ACHN (cell line): ENCODE measurements at regions not wholly inside any gene's neighbourhood (a gene's known extent, or its start where the extent isn't known, plus 50 kb on each side); places are given as distances from the start of the nearest gene placed in this dataset.

Source experiments
- DNase-seq: peaks from one replicate; pipeline ENCODE4 v3.0.0-alpha.2; 2015
- in situ Hi-C: cut with HindIII; loops from 2 replicates; pipeline ENCODE4 v1.10.0; 2017; ENCODE audit warnings: low sequenced_read_pairs, low pct_ligation_motif_present, low pct_unique_long_range_greater_than_20kb

DNA sequence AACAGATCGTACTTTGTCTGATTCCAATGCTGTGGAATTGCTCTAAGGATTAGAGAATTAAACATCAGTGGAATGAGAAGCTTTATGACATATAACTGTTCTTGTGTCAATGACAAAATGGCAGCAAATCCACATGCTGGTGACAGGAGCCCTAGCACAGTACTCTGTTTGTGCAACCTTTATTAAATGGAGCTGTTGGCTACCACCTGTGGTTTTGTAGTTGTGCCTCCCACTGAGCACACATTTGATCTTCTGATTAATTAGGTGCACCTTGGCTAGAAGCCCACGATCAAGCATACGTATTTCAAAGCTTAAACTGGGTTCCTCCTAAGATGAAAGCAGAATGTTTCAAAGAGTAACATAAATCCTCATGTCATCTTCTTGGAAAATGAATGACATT is 394.0 kb upstream of the IGFBP7 start:
- in situ Hi-C loops, result no loop called here
- no peak for DNase-seq

DNA sequence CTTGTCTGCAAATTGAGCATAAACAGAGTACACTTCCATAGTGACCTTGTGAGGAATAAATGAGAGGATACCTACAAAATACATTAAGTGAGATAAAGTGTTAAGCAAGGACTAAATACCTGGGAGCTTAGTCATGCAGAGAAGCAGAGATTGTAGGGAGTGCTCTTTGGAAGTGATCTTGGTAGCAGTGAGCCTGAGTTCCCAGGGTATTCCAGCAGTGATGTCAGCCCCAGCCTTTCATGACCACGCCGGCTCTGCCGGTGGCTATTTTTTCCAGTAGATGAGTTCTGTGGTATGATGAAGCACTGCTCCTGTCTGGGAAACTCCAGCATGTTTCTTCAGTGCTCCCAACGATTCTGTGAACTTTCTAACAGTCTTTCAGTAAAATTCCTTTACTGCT is 391.5 kb upstream of the IGFBP7 start:
- in situ Hi-C loops, result no loop called here
- peak; percentile 51 for DNase-seq

DNA sequence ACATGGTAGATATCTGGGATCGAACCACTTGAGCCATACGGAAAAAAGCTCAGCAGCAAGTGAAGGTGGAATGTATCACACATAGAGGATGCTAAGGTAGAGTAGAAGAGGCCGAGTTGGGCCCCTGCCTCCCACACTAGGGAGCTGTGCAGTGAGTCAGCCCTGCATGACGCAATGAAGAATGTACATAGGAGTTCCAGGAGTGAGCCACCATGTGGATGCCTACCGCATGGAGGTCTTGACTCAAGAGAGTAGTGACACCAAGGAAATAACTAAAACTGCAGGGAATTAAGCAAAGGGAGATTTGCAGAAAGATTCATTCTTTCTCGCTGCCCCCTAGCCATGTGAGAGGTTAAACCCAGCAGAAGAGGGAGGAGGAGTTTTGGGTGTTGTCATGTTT is 389.6 kb upstream of the IGFBP7 start:
- DNase-seq, result peak; percentile 35
- in situ Hi-C loops, result no loop called here

DNA sequence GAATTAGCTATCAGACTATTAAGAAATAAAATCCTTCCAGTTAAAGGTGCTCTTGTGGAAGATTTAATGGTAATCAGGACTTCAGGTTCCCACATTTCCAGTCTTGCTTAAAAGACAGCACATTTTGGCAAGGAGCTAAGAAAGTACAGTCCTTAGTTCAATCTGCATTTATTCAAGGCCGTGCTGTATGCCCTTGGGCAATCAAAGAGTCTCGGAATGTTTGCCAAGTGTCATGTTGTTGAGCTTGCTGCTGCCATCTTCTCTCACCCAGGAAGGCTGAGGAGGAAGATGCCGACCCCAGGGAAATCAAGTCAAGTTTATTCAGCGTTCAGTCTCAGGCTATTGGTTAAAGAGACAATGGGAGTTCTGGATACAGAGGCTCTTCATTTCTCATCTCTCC is 388.1 kb upstream of the IGFBP7 start:
- DNase-seq, result no peak
- in situ Hi-C loops, result no loop called here

DNA sequence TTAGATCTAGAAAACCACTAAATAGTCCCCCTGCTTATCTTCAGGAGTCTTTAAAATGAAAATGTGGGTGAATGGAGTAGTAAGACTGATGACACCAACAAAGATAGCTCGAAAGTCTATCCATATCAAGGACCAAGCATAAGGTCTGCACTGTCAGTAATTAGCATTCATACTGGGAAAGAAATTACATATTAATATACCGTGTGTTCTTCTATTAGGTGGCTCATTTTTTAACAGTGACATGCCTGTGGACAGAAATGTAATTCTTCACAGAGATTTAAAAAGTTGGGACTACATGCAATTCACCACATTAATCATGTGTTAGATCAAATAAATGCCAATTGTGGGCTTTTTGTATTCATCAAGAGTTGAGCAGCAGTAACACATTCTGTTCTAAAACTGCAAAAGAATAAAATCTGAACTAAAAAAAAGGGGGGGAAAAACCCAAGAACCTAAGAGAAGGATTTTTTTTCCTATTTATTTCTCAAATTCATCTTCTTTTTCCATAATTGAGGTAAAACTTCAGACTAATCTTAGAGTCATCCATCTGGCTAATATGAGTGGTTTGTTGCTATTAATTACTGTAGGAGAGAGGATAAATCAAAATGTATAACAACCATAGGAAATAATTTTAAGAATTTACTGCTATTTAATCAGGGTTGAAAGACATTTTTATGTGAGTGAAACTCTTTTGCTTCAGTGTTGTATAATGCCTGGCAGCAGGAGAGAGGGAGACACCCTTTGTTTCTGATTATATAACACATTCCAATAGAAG is 386.7 kb upstream of the IGFBP7 start:
- in situ Hi-C loops, result no loop called here
- DNase-seq, result no peak

DNA sequence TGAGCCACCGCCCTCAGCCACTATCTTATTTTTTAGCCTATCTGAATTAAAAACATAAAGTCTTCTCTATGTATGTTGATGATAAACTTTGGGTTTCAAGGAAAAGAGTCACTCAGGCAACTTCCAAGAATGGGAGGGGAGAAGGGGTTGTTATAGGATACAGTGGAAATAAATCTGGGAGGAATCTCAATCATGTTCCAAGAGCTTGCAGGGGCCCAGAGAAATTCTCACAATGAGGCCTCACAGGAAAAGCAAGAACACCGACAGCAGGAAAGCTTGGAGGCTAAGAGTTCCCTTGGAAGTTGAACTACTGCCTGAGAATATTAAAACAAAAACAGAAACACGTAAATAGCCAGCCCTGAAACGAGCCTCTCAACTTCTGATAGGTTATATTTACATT is 384.6 kb upstream of the IGFBP7 start:
- in situ Hi-C loops, result no loop called here
- DNase-seq, result no peak

DNA sequence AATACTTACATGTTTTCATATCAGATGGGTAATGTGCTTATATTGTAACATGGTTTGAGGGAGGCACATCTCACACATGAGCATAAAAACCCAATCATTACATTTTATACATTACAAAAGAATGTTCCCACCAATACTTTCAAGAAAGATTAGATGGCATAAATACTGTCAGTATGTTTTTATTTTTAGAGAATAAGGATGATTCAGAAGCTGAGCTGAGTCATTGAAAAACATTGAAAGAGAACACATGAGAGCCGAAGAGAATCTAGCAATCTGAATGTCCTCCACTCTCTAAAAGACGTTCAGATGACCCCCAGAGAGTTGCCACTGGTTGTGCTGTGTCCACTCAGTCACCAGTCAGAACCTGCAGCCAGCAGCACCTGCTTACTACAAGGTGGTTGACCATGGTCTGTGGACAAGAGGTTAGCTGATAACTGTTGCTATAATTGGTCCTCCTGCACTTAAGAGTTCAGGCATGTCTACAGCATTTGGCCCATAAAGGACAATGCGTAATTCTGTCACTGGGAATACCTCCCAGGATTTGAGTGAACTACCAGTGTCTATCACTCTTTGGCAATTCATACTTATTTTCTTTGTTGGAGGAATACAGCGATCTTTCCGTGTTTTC is 382.2 kb upstream of the IGFBP7 start:
- DNase-seq, result no peak
- in situ Hi-C loops, result no loop called here

DNA sequence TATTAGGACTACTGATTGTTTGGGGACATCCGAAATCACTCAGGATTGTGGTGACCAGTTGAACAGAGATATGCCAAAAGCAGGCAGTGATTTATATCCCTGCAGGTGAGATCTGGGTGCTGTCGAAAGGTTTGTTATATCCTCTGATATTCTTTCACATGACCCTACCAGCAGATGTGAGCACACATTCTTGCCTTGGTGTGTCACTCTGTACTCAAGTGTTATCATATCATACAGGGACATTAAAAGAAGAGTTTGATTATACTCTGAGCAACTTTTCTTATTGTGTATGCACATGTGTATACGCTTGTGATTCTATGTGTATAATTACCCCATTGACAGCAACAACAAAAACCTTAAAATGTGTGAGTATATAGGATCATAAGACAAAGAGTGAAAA is 381.2 kb upstream of the IGFBP7 start:
- DNase-seq, result no peak
- in situ Hi-C loops, result no loop called here

DNA sequence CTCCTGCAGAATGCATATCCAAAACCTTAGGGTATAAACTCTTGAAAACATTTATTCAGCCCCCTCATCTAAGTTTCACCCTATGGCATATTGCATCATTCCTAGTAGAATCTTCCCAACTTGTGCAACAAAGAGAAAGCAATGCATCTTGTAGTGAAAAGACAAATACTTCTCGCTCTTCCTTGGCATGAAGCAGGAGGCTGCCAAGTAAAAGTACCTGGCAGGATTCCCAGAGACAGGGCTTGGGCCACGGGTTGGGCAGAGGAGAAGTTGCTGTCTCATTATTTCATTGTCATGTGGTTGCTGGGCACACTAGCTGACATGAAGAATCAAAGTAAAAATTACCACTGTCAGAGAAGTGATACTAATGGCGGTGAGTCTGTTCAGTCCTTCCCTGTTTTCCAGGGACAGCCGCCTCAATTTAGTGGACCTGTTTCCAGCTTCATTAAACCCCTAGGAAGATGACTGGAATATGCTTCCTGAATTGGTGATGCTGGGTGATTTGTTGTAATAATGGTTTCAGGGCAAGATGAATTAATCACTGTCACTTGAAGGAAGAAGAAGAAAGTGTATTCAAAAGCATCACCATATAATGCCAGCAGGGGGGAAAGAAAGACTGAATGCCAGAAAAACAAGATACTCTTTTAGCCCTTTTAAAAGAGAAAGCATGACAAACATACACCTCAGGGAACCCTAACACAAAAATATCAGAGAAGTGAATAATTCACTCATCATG is 380.5 kb upstream of the IGFBP7 start:
- no peak for DNase-seq

DNA sequence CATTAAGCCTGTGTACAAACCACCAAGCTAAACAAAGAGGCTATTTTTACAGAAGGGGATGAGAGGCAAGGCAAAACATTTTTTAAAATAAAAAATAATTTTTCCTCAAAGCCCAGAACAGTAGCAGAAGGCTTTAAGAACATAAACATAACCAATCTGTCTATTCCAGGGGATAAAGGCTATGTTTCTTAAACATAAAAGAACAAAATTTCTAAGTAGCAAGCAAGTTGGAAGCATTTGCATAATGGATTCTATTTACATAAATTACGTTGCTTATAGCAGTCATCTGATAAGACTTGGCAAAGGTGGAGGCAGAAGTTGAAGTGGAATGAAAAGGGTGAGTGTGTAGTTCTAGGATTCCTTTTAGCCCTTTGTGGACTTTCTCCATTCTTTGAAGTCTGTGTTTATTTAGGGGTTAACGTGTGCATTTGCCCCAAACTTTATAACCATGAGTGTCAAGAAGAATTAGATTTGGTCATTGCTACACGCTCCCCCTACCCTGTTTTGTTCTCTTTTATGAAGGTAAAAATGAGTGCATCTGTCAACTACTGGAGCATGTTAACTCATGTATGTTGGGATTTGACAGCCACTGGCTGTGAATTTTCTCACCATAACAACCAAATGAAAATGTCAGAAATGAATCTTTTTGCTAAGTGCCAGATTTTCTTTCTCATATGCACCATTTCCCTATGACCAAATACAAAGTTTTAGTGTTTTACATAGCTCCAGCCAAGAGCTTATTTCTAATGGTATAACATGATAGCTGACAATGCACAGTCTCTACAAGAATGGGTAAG is 378.4 kb upstream of the IGFBP7 start:
- in situ Hi-C loops, result no loop called here
- DNase-seq, result no peak

More for the DNA sequence above, 380.5 kb upstream of the IGFBP7 start:
- in situ Hi-C loops, result no loop called here

DNA sequence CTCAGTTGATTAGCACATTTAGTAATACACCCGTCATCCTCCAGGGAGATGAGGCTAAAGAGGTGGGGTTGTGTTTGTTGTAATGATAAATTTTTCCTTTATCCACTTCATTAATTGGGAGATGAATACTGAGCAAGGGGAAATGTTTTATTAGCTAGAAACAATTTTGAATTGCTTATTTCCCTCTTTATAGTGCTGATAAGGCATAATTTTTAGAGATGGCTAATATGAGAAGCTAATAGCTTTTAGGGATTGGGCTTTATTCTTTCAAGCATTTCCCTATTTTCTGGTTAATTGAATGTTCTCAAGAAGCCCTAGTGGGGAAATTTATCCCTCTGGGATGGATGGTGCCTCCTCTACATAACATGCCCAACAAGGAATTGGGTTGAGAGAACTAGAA is 365.2 kb upstream of the IGFBP7 start:
- in situ Hi-C loops, result no loop called here
- DNase-seq, result no peak

DNA sequence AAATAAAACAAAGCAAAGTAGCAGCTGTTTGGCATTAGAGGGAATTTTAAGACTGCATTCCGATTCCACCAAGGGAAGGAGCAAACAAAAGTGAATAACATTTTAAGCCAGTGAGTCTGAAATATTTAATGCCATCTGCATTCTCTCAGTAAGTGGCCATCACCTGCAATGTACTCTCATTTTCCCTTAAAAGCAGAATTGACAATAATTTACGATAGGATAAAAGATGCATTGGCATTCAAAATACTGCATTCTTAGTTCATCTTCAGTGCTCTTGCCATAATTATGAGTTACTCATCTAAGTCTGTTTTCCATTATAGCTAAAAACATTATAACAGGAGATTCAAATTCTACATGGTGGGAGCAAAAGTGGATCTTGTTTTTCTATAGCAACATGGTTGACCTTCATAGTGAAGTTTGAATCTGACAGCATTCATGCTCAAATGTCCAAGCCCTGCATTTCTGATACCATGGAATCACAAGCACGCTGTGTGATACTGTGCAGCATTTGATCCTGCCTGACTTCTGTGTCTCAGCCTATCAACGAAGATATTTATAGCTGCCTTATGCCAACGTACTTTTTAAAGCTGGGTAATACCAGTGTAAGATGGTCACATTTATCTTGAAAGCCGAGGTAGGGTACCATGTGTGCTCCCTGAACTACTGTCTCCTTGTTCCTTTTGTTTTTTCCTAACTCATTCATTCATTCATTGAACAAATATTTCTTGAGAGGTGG is 355.3 kb upstream of the IGFBP7 start:
- in situ Hi-C loops, result no loop called here
- DNase-seq, result no peak

DNA sequence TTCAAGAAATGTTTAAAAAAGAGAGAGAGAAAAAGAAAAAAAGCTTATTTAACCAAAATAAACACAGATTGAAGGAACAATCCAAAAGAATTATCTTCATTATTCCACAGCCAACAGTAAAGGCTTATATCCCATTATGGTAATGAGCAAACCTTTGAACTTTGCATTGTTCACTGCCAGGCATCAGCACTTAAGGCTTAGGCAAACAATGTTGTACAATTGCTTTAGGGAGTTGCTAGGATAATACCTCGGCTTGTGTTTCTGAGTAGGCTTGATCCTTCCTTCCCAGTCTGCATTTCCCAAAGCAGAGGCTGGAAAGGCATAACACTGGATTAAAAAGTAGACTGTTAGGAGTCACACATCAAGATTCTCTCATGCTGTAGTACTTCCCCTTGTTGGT is 352.7 kb upstream of the IGFBP7 start:
- no peak for DNase-seq
- in situ Hi-C loops, result no loop called here

DNA sequence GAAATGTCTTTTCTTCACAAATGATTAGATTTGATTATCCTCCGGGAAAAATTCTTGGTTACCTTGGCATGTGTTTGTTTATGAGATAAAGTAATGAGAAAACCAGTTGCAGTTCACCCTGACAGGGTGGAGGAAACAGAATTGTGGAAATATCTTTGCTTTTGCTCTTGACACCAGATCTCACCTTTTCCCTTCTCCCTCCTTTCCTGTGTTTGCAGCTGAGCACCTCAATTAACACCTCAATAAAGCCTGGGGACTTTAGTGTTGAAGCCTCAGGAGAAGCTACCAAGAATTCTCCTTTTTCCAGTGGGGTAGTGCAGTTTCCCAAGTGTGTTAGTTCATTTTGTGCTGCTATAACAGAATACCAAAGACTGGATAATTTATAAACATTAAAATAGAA is 350.8 kb upstream of the IGFBP7 start:
- DNase-seq, result no peak
- in situ Hi-C loops, result no loop called here

DNA sequence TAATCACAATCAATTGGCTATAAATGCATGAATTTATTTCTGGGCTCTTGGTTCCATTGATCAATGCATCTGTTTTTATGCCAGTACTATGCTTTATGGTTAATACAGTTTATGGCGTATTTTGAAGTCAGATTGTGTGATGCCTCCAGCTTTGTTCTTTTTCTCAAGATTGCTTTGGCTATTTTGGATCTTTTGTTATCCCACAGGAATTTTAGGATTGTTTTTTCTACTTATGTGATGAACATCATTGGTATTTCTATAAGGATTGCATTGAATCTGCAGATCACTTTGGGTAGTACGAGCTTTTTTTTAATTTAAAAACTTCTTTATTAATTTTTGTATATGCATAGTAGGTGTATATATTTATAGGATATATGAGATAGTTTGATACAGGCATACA is 338.7 kb upstream of the IGFBP7 start:
- in situ Hi-C loops, result no loop called here
- DNase-seq, result no peak

DNA sequence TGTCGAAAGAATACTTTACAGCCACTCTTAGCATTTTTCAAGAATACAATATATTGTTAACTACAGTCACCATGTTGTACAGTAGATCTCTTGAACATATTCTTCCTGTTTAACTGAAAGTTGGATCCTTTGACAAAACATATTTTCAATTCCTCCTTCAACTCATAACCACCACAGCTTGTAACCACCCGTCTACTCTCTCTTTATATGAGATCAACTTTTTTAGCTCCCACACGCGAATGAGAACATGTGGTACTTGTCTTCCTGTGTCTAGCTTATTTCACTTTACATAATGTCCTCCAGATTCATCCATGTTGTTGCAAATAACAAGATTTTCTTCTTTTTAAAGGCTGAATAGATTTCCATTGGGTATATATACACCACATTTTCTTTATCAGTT is 338.3 kb upstream of the IGFBP7 start:
- in situ Hi-C loops, result no loop called here
- no peak for DNase-seq

DNA sequence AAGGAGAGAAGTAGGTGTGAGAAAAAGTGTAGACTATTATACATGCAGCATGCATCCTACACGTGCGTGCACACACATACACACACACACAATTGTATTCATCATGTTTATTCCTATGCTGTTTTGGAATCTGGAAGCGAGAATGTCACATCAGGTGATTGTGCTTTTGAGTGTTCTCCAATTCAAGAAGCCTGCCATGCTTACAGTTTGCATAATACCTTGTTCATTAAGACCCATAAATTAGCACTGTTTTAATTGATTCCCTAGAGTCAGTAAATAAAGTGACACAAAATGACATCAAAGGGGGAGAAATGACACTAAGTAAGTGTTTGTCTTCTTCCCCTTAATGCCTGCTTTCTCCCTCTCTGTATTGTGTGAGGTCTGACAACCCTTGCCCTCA is 336.1 kb upstream of the IGFBP7 start:
- DNase-seq, result no peak
- in situ Hi-C loops, result no loop called here

DNA sequence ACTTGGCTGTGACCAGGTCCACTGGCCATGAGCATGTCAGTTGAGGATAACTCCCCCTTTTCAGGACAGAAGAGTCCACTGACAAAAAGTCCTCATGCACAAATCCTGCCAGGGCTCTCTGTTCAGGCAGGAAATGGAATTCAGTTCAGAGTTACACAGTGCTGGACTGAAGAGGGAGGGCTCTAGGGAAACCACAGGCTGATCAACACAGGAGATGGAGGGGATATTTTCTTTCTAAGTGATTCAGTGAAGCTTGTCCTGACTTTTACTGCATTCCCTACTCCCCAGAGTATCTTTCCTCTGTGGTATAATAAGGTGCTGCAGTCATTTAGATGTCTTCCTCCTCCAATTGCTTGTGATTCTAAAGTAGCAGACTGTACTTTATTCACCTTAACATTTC is 335.5 kb upstream of the IGFBP7 start:
- DNase-seq, result no peak
- in situ Hi-C loops, result no loop called here
